GM12864 (cell line): ENCODE measurements at regions not wholly inside any gene's neighbourhood (a gene's known extent, or its start where the extent isn't known, plus 50 kb on each side); places are given as distances from the start of the nearest gene placed in this dataset.

ENCODE experiments used
- DNase-seq: peaks from one replicate; pipeline ENCODE4 v3.0.0-alpha.2; 2011; ENCODE audit warnings: low read depth
- H3K4me3 ChIP-seq: 2 replicates; pipeline ENCODE4 v1.5.1; 2011; ENCODE audit warnings: mild to moderate bottlenecking, low read depth, low read length, control low read depth
- TF ChIP-seq, protein P1 (sequence below): IDR thresholded peaks from 2 replicates; pipeline ENCODE4 v1.5.1; 2011; ENCODE audit warnings: low read depth, mild to moderate bottlenecking, moderate library complexity, low read length, control low read depth, inconsistent platforms; ENCODE audit errors: missing control alignments

DNA sequence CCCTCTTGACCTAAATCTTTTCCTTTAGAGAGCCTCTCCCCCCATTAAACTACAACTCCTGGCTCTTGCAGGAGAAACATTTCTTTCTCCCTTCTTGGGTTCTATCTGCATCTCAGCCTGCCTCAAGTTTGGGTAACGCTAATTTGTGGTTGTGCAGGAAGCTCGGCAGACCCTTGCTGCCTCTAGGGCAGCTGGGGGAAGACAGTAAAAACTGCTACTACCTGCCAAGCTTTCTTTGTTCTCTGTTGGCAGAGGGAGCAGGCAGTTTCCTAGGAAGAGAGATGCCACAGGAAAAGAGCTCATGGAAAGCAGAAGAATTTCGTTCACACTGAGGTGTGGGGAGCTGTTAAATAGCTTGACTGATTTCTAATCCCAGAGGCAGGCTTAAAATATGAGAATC, 555.6 kb upstream of the IGFBP7 start:
- no peak overlapping the region for H3K4me3 ChIP-seq
- TF ChIP-seq, protein P1, sequence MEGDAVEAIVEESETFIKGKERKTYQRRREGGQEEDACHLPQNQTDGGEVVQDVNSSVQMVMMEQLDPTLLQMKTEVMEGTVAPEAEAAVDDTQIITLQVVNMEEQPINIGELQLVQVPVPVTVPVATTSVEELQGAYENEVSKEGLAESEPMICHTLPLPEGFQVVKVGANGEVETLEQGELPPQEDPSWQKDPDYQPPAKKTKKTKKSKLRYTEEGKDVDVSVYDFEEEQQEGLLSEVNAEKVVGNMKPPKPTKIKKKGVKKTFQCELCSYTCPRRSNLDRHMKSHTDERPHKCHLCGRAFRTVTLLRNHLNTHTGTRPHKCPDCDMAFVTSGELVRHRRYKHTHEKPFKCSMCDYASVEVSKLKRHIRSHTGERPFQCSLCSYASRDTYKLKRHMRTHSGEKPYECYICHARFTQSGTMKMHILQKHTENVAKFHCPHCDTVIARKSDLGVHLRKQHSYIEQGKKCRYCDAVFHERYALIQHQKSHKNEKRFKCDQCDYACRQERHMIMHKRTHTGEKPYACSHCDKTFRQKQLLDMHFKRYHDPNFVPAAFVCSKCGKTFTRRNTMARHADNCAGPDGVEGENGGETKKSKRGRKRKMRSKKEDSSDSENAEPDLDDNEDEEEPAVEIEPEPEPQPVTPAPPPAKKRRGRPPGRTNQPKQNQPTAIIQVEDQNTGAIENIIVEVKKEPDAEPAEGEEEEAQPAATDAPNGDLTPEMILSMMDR: no peak
- no peak for DNase-seq

DNA sequence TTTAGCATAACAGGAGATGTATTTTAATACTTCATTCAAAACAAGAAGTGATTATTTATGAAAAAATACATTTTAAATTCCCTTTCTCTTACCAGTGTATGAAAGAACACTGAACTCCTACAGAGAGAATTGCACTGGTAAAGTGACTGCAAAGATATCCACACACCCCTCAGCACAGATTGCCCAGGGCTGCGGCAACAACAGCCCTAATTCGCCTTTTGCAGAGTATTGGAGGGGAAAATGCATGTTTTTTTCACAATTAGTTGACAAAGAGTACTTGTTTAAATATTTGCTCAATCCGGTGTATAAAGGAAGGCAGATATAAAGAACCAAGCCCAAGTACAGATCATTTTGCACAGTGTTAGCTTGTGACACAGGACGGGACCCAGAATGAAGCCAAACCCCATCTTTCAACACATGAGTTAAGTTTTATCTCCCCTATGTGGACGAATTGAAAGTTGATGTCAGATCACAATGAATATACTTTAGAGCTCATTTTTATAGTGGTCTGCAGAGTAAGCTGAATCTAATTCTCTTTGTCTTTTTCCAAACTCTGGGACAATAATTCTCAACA, 551.4 kb upstream of the IGFBP7 start:
- H3K4me3 ChIP-seq: no peak overlapping the region
- TF ChIP-seq, protein P1: no peak
- DNase-seq: no peak

DNA sequence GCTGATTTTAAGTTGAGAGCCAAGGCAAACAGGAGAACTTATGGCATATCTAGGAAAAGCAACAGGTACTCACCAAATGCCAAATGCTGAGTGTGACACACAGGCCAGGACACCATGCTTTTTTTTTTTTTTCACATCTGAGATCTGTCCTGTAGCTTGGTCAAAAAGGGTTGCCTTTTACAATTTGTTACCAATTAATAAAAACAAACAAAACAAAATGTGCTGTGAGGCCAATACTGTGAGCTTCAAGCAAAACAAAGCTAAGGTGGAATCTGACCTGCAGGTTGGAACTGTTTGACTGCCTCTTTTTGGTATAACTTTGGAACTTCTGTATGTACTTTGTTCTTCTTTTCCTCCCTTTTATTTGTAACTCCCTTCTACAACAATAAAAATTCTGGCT, 548.5 kb upstream of the IGFBP7 start:
- H3K4me3 ChIP-seq: no peak overlapping the region
- TF ChIP-seq, protein P1: no peak
- DNase-seq: no peak

DNA sequence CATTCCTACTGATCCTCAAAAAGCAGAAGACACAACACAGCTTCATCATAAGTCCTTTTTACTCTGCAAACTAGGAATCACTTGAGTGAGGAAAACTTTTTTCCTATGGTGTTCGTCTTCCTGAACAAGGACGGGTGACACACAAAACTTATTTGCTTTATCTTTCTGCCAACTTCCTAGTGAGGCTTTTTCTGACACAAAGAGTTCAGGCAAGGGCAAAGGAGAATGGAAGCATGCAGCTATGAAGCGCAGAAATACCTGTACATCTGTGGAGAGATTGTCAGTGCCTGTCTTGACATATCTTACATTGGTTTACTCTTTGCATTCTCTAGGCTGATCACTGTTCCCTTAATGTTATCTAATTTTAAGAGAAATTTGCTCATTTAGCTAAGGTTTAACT, 548.0 kb upstream of the IGFBP7 start:
- H3K4me3 ChIP-seq: no peak overlapping the region
- TF ChIP-seq, protein P1: no peak
- no peak for DNase-seq

DNA sequence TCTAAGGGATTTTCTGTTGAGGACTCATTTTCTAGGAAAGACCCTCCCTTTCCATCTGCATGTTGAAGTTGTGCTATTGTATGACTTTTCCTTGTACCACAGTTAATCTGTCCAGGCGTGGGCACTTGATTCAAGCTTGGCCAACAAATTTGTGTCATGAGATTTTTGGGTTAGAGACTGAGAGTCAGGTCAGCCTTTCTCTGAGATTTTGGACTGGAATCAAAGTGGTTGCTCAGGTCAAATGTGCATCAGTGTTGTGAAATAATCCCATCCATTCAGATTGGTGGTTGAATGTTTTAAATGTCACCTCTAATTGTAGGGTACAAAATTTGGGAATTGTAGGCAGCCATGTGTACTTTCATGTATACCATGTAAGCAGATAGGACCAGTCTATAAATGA, 545.2 kb upstream of the IGFBP7 start:
- no peak overlapping the region for H3K4me3 ChIP-seq
- TF ChIP-seq, protein P1: no peak
- no peak for DNase-seq

DNA sequence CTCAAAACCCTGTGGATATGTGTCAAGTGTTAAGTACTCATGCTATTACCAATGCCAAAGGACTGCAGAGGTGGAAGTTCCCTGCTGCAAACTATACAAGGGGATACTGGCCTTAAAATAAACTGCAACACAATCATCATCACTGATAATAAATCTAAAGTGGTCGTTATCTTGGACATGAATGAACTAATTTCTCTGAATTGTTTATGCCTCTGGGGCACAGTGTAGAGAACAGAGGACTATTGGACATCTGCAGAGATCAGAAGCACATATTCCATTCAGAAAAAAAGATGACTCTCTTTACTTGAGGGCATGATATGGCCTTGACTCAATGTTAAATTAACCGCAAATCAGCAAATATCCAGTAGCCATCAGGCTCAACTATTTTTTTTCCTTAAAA, 542.6 kb upstream of the IGFBP7 start:
- DNase-seq: no peak
- TF ChIP-seq, protein P1: no peak
- no peak overlapping the region for H3K4me3 ChIP-seq

DNA sequence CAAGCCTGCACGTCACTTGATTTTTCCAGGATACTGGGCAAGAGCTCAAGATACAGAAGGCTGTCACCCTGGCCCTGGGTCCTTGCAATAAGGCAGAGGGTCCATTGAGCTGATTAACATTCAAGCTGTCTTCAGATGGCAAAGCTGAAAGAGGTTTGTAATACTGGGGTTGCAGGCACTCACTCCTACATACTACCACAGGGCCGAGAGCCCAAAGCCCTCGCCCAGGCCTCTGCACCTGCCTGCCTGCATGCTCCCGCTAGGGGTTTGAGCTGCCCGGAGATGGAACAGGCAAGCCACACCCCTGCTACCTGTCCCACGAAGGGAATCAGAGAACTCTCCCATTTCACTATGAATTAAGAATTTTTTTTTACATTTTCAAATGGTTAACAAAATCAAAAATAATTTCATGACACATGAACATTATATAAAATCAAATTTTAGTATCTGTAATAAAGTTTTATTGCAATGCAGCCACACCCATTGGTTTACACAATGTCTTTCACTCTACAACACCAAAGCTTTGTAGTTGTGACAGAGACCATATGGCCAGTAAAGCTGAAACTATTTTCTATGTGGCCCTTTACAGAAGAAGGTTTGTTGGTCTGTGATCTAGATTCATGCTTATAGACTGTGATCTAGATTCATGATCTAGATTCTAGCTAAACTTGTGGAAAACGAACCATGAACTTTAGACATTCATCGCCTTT, 530.4 kb upstream of the IGFBP7 start:
- TF ChIP-seq, protein P1: no peak
- H3K4me3 ChIP-seq: no peak overlapping the region
- no peak for DNase-seq
